SU-DHL-6 (cell line): ENCODE measurements at regions not wholly inside any gene's neighbourhood (a gene's known extent, or its start where the extent isn't known, plus 50 kb on each side); places are given as distances from the start of the nearest gene placed in this dataset.

ENCODE experiments used
- EZH2phosphoT487 ChIP-seq: fragments of 200-600 bp; sonication (generic), shearing (Covaris generic); conservative IDR thresholded peaks from 2 replicates; pipeline ENCODE4 v1.6.1; 2018; ENCODE audit warnings: mild to moderate bottlenecking, antibody characterized with exemption, low read length, moderate library complexity, mixed read lengths
- TF ChIP-seq, protein P1 (sequence below): fragments of 200-600 bp; sonication (generic); IDR thresholded peaks from one replicate; pipeline ENCODE4 v1.5.1; 2017; ENCODE audit warnings: antibody characterized with exemption, mild to moderate bottlenecking, low read length, moderate library complexity; ENCODE audit not compliant: insufficient read depth, poor library complexity, severe bottlenecking

DNA sequence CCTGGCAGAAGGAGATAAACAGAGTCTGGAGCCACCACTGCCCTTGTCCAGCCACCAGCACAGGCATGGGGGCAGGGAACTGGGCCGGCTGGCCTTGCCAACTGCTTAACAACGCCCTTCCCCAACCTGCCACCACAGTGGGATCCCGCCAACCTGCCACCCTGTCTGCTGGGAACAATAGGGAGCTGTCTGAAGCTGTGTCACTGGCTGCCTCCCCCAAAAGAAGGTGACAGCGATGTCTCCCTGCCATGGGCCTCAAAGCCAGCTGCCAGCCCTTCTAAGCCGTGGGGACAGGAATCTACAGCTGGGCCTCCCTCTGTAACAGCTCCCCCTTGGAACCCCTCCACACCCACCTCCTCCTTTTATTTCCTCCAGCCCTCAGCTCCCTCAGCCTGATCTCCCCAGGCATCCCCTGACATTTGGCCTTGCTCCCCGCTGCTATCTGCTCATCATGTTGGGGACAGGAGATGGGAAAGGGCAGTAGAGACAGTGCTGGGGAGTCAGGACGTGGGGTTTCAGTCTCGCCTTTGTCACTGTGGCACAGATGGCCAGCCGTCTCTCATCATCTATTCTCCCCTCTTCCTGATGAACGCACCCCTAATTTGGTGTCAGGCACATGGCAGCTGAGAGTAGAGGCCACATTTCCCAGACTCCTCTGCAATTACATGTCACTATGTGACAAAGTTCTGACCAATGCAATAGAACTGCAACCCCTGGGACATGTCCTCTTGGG is 51.3 kb upstream of the PRDM11 start:
- TF ChIP-seq, protein P1, sequence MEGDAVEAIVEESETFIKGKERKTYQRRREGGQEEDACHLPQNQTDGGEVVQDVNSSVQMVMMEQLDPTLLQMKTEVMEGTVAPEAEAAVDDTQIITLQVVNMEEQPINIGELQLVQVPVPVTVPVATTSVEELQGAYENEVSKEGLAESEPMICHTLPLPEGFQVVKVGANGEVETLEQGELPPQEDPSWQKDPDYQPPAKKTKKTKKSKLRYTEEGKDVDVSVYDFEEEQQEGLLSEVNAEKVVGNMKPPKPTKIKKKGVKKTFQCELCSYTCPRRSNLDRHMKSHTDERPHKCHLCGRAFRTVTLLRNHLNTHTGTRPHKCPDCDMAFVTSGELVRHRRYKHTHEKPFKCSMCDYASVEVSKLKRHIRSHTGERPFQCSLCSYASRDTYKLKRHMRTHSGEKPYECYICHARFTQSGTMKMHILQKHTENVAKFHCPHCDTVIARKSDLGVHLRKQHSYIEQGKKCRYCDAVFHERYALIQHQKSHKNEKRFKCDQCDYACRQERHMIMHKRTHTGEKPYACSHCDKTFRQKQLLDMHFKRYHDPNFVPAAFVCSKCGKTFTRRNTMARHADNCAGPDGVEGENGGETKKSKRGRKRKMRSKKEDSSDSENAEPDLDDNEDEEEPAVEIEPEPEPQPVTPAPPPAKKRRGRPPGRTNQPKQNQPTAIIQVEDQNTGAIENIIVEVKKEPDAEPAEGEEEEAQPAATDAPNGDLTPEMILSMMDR = no peak
- TF ChIP-seq EZH2phosphoT487 = no peak
